ENCODE measurements at regions not wholly inside any gene's neighbourhood (a gene's known extent, or its start where the extent isn't known, plus 50 kb on each side); places are given as distances from the start of the nearest gene placed in this dataset.

- DNase-seq = no peak
Observed at GRCh38 chr10:118408181-118408580, 66.1 kb upstream of the FAM204A start.

GRCh38 chr10:118407777-118408176 is 65.7 kb upstream of the FAM204A start:
- no peak for DNase-seq

GRCh38 chr10:118407026-118407425 is 64.9 kb upstream of the FAM204A start:
- no peak for DNase-seq

- no peak for DNase-seq
Observed at GRCh38 chr10:118405928-118406327, 63.8 kb upstream of the FAM204A start.

GRCh38 chr10:118403967-118404366 is 61.8 kb upstream of the FAM204A start:
- no peak for DNase-seq

- DNase-seq = no peak
Observed at GRCh38 chr10:118401708-118402193, 59.6 kb upstream of the FAM204A start.

- DNase-seq = no peak
Observed at GRCh38 chr10:118397391-118397790, 55.3 kb upstream of the FAM204A start.

GRCh38 chr10:118395947-118396346 is 53.8 kb upstream of the FAM204A start:
- no peak for DNase-seq

GRCh38 chr10:118394301-118395200 is 52.4 kb upstream of the FAM204A start:
- no peak for DNase-seq

GRCh38 chr10:118392761-118393160 is 50.6 kb upstream of the FAM204A start:
- DNase-seq = no peak

Measured in activated CD8-positive, alpha-beta memory T cell treated with anti-CD3 and anti-CD28 coated beads for 24 hours (primary cell).